ENCODE measurements at regions not wholly inside any gene's neighbourhood (a gene's known extent, or its start where the extent isn't known, plus 50 kb on each side); places are given as distances from the start of the nearest gene placed in this dataset.

GRCh38 chr14:81715731-81716130, 182.1 kb upstream of the SEL1L start:
- TF ChIP-seq MLX (CRISPR knock-in tag; IDR thresholded peaks at IDR 0.05), result no peak
- TF ChIP-seq SMAD4 (CRISPR knock-in tag; IDR thresholded peaks at IDR 0.05), result no peak
- TF ChIP-seq, protein P1, sequence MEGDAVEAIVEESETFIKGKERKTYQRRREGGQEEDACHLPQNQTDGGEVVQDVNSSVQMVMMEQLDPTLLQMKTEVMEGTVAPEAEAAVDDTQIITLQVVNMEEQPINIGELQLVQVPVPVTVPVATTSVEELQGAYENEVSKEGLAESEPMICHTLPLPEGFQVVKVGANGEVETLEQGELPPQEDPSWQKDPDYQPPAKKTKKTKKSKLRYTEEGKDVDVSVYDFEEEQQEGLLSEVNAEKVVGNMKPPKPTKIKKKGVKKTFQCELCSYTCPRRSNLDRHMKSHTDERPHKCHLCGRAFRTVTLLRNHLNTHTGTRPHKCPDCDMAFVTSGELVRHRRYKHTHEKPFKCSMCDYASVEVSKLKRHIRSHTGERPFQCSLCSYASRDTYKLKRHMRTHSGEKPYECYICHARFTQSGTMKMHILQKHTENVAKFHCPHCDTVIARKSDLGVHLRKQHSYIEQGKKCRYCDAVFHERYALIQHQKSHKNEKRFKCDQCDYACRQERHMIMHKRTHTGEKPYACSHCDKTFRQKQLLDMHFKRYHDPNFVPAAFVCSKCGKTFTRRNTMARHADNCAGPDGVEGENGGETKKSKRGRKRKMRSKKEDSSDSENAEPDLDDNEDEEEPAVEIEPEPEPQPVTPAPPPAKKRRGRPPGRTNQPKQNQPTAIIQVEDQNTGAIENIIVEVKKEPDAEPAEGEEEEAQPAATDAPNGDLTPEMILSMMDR (IDR thresholded peaks at IDR 0.05), result no peak
- TF ChIP-seq, protein P2, sequence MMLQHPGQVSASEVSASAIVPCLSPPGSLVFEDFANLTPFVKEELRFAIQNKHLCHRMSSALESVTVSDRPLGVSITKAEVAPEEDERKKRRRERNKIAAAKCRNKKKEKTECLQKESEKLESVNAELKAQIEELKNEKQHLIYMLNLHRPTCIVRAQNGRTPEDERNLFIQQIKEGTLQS (CRISPR knock-in tag; conservative IDR thresholded peaks at IDR 0.05), result no peak
- TF ChIP-seq E2F1 (CRISPR knock-in tag; IDR thresholded peaks at IDR 0.05), result no peak
- TF ChIP-seq ZNF512 (CRISPR knock-in tag; IDR thresholded peaks at IDR 0.05; ENCODE audit: borderline replicate concordance), result no peak
- no peak for TF ChIP-seq OVOL2 (CRISPR knock-in tag; IDR thresholded peaks at IDR 0.05; ENCODE audit: borderline replicate concordance)
- no peak for TF ChIP-seq ATF1 (CRISPR knock-in tag; IDR thresholded peaks at IDR 0.05)
- no peak for TF ChIP-seq TEAD1 (CRISPR knock-in tag; IDR thresholded peaks at IDR 0.05)

Measured in WTC11 (cell line).